Adipocyte (in vitro differentiated cells): ENCODE measurements at regions not wholly inside any gene's neighbourhood (a gene's known extent, or its start where the extent isn't known, plus 50 kb on each side); places are given as distances from the start of the nearest gene placed in this dataset.

Experiments
- DNase-seq: peaks from one replicate; pipeline ENCODE4 v3.0.0-alpha.2; 2015; ENCODE audit warnings: low read depth
- H3K27me3 ChIP-seq: replicated peaks from 2 replicates; pipeline ENCODE4 v1.7.0; 2013; ENCODE audit warnings: mild to moderate bottlenecking, low read length, moderate library complexity; ENCODE audit not compliant: control insufficient read depth, insufficient read depth
- H3K36me3 ChIP-seq: 2 replicates; pipeline ENCODE4 v1.7.0; 2013; ENCODE audit warnings: low read length, mild to moderate bottlenecking, moderate library complexity; ENCODE audit not compliant: control insufficient read depth, insufficient read depth, severe bottlenecking
- H3K4me1 ChIP-seq: 2 replicates; pipeline ENCODE4 v1.7.0; 2013; ENCODE audit warnings: mild to moderate bottlenecking, low read length, moderate library complexity; ENCODE audit not compliant: control insufficient read depth, insufficient read depth
- H3K4me3 ChIP-seq: 2 replicates; pipeline ENCODE4 v1.7.0; 2013; ENCODE audit warnings: mild to moderate bottlenecking, low read length, moderate library complexity
- H3K9ac ChIP-seq: 2 replicates; pipeline ENCODE4 v1.7.0; 2013; ENCODE audit warnings: mild to moderate bottlenecking, low read length, moderate library complexity
- H3K9me3 ChIP-seq: 2 replicates; pipeline ENCODE4 v1.7.0; 2013; ENCODE audit warnings: mild to moderate bottlenecking, low read length, moderate library complexity; ENCODE audit not compliant: control insufficient read depth

- H3K9ac ChIP-seq = no peak overlapping the region
- peaks cover 1% of the 10 kb centered on the region for H3K4me1 ChIP-seq
- H3K27me3 ChIP-seq = peaks cover 29% of the 10 kb centered on the region
- peak; percentile 83 for DNase-seq
- H3K9me3 ChIP-seq = peaks cover 5% of the 10 kb centered on the region
- no peaks in the 10 kb centered on the region for H3K36me3 ChIP-seq
- no peak overlapping the region for H3K4me3 ChIP-seq
Measured at GRCh38 chr20:16801919-16802651, 53.9 kb downstream of the OTOR start.

- H3K9ac ChIP-seq = no peak overlapping the region
- no peak for DNase-seq
- peaks cover 26% of the 10 kb centered on the region for H3K27me3 ChIP-seq
- H3K36me3 ChIP-seq = no peaks in the 10 kb centered on the region
- H3K9me3 ChIP-seq = peaks cover 5% of the 10 kb centered on the region
- peaks cover 3% of the 10 kb centered on the region for H3K4me1 ChIP-seq
- no peak overlapping the region for H3K4me3 ChIP-seq
Measured at GRCh38 chr20:16802652-16802935, 54.4 kb downstream of the OTOR start.

- Histone ChIP-seq H3K9me3 (no peaks in the 10 kb centered on the region), H3K4me1 (peaks cover 3% of the 10 kb centered on the region), H3K36me3 (no peaks in the 10 kb centered on the region), H3K9ac (no peak overlapping the region), H3K27me3 (peaks cover 21% of the 10 kb centered on the region), H3K4me3 (no peak overlapping the region)
- DNase-seq = peak; percentile 81
Measured at GRCh38 chr20:16803965-16804792, 56.0 kb downstream of the OTOR start.

DNA sequence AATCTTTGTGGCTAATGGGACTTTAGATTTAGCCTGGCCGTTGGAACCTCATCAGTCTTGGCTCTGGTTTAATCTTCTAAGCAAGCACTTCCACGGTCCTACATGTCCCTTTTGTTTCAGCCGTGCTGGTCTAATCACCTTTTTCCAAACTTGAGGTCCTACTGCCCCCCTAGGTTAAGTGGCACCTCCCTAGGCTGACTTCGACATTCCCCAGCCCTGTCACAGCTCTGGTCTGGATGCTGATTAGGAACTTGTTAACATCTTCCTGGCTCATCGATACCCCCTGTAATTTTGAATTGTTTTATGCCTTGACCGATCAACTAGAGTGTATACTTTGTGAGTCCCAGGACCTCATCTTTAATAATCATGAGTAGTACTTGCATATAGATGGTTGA, 56.6 kb downstream of the OTOR start:
- no peak for DNase-seq
- H3K36me3 ChIP-seq = no peaks in the 10 kb centered on the region
- peaks cover 23% of the 10 kb centered on the region for H3K27me3 ChIP-seq
- no peak overlapping the region for H3K4me3 ChIP-seq
- peaks cover 3% of the 10 kb centered on the region for H3K4me1 ChIP-seq
- H3K9ac ChIP-seq = no peak overlapping the region
- H3K9me3 ChIP-seq = no peaks in the 10 kb centered on the region

DNA sequence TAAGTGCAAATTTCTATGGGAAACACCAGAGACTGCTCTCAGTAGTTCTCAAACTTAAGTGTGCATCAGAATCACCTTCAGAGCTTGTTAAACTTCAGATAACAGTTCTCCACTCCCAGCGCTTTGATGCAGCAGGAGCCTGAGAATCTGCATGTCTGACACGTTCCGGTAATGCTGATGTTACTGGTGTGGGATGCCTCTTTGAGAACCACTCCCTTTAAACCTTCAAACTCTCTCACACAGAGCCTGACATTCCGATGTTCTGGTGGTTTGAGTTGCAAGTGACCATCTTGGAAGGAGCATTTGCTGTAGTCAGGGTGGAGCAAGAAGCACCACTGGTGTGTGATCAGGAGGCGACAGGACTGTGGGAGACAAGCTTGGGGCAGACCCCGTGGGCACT, 57.9 kb downstream of the OTOR start:
- Histone ChIP-seq H3K4me3 (no peak overlapping the region), H3K4me1 (peaks cover 3% of the 10 kb centered on the region), H3K9ac (no peak overlapping the region), H3K36me3 (no peaks in the 10 kb centered on the region), H3K27me3 (peaks cover 19% of the 10 kb centered on the region), H3K9me3 (no peaks in the 10 kb centered on the region)
- no peak for DNase-seq

GRCh38 chr20:16806886-16807285, 58.7 kb downstream of the OTOR start:
- no peaks in the 10 kb centered on the region for H3K36me3 ChIP-seq
- H3K9me3 ChIP-seq = no peaks in the 10 kb centered on the region
- H3K9ac ChIP-seq = no peak overlapping the region
- no peak overlapping the region for H3K4me3 ChIP-seq
- peaks cover 16% of the 10 kb centered on the region for H3K27me3 ChIP-seq
- DNase-seq = no peak
- H3K4me1 ChIP-seq = peaks cover 3% of the 10 kb centered on the region

- Histone ChIP-seq H3K36me3 (no peaks in the 10 kb centered on the region), H3K27me3 (peaks cover 8% of the 10 kb centered on the region), H3K9me3 (no peaks in the 10 kb centered on the region), H3K9ac (no peak overlapping the region), H3K4me1 (peaks cover 3% of the 10 kb centered on the region), H3K4me3 (no peak overlapping the region)
- no peak for DNase-seq
Measured at GRCh38 chr20:16808796-16809195, 60.6 kb downstream of the OTOR start.

- Histone ChIP-seq H3K4me3 (no peak overlapping the region), H3K27me3 (peaks cover 8% of the 10 kb centered on the region), H3K9ac (no peak overlapping the region), H3K9me3 (no peaks in the 10 kb centered on the region), H3K4me1 (peaks cover 3% of the 10 kb centered on the region), H3K36me3 (no peaks in the 10 kb centered on the region)
- no peak for DNase-seq
Measured at GRCh38 chr20:16810216-16810615, 62.1 kb downstream of the OTOR start.

- H3K27me3 ChIP-seq = peaks cover 12% of the 10 kb centered on the region
Measured at GRCh38 chr20:16816192-16816591, 68.0 kb downstream of the OTOR start.

DNA sequence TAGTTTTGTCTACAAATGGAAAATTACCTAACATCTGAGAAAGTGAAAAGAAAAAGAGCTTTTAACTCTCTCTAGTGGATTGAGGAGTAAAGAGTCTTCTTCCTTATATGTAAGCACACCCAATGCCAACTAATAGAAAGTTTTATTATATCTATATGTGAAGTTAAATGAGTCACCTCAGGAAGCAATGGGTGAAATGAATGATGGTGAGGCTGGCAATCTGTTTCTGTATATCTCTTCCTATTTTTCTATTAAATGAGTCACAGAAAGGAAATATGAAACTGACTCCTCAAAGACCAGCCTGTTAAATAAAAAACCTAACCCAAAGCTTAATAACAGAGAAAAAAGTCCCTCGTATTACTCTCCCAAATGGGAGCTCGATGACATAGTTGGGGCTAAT, 71.3 kb downstream of the OTOR start:
- H3K36me3 ChIP-seq = no peaks in the 10 kb centered on the region
- no peak overlapping the region for H3K4me3 ChIP-seq
- H3K4me1 ChIP-seq = no peaks in the 10 kb centered on the region
- peaks cover 6% of the 10 kb centered on the region for H3K9me3 ChIP-seq
- peaks cover 7% of the 10 kb centered on the region for H3K27me3 ChIP-seq
- no peak overlapping the region for H3K9ac ChIP-seq
- DNase-seq = no peak

More at GRCh38 chr20:16816192-16816591, 68.0 kb downstream of the OTOR start:
- H3K36me3 ChIP-seq = no peaks in the 10 kb centered on the region
- no peak overlapping the region for H3K4me3 ChIP-seq
- no peak overlapping the region for H3K9ac ChIP-seq
- DNase-seq = no peak
- no peaks in the 10 kb centered on the region for H3K9me3 ChIP-seq
- no peaks in the 10 kb centered on the region for H3K4me1 ChIP-seq

GRCh38 chr20:16821211-16822089, 73.3 kb downstream of the OTOR start:
- peak; percentile 53 for DNase-seq
- Histone ChIP-seq H3K36me3 (no peaks in the 10 kb centered on the region), H3K9me3 (peaks cover 13% of the 10 kb centered on the region), H3K9ac (no peak overlapping the region), H3K27me3 (no peaks in the 10 kb centered on the region), H3K4me3 (no peak overlapping the region), H3K4me1 (no peaks in the 10 kb centered on the region)
